ENCODE measurements at regions not wholly inside any gene's neighbourhood (a gene's known extent, or its start where the extent isn't known, plus 50 kb on each side); places are given as distances from the start of the nearest gene placed in this dataset.

GRCh38 chr13:34547929-34548328 lies 394.1 kb upstream of the NBEA start:
- POLR2A ChIA-PET: no interaction called here
- TF ChIP-seq CTCF (IDR thresholded peaks at IDR 0.05; ENCODE audit: control extremely low read depth, extremely low read depth, low read depth, missing control alignments): no peak
- DNase-seq (ENCODE audit: extremely low spot score): no peak
- CTCF ChIA-PET: no interaction called here

GRCh38 chr13:34553376-34553775 lies 388.7 kb upstream of the NBEA start:
- TF ChIP-seq CTCF (IDR thresholded peaks at IDR 0.05; ENCODE audit: control extremely low read depth, extremely low read depth, low read depth, missing control alignments): no peak
- DNase-seq (ENCODE audit: extremely low spot score): no peak
- ChIA-PET POLR2A (no interaction called here), CTCF (no interaction called here)

- CTCF ChIA-PET: no interaction called here
These were observed 386.1 kb upstream of the NBEA start for GRCh38 chr13:34555988-34556387.

GRCh38 chr13:34561033-34561432 lies 381.0 kb upstream of the NBEA start:
- ChIA-PET CTCF (no interaction called here), POLR2A (no interaction called here)
- no peak for TF ChIP-seq CTCF (IDR thresholded peaks at IDR 0.05; ENCODE audit: control extremely low read depth, extremely low read depth, low read depth, missing control alignments)
- no peak for DNase-seq (ENCODE audit: extremely low spot score)

More at GRCh38 chr13:34555988-34556387, 386.1 kb upstream of the NBEA start:
- no peak for DNase-seq (ENCODE audit: extremely low spot score)
- POLR2A ChIA-PET: no interaction called here
- TF ChIP-seq CTCF (IDR thresholded peaks at IDR 0.05; ENCODE audit: control extremely low read depth, extremely low read depth, low read depth, missing control alignments): no peak

GRCh38 chr13:34567597-34567996 lies 374.5 kb upstream of the NBEA start:
- DNase-seq (ENCODE audit: extremely low spot score): no peak
- ChIA-PET POLR2A (no interaction called here), CTCF (no interaction called here)
- no peak for TF ChIP-seq CTCF (IDR thresholded peaks at IDR 0.05; ENCODE audit: control extremely low read depth, extremely low read depth, low read depth, missing control alignments)

GRCh38 chr13:34570698-34571353 lies 371.2 kb upstream of the NBEA start:
- no peak for TF ChIP-seq CTCF (IDR thresholded peaks at IDR 0.05; ENCODE audit: control extremely low read depth, extremely low read depth, low read depth, missing control alignments)
- ChIA-PET POLR2A (no interaction called here), CTCF (interaction anchor here (1.6 kb wide), 1 partner anchor 69 kb away, joined by 3 read pairs; no protein-coding TSS in a partner anchor)
- DNase-seq (ENCODE audit: extremely low spot score): no peak

Data from GM10248 (cell line).